ENCODE measurements at regions not wholly inside any gene's neighbourhood (a gene's known extent, or its start where the extent isn't known, plus 50 kb on each side); places are given as distances from the start of the nearest gene placed in this dataset.
"Not testable (repeated sequence)": the region's sequence is repeated elsewhere in the genome, so short reads cannot be mapped to it uniquely, and the experiment has no call there.

DNA sequence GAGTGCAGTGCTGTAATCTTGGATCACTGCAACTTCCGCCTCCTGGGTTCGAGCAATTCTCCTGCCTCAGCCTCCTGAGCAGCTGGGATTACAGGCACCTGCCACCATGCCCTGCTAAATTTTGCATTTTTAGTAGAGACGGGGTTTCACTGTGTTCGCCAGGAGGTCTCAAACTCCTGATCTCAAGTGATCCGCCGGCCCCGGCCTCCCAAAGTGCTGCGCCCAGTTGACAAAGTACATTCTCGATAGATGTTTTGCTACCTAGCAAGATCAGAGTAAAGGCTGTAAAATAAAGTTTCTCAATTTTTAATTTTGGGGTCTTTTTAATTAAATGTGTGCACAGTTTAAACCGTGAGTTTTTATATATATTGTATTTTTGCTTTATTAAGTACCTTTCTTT, 248.9 kb downstream of the CCER1 start:
- in situ Hi-C loops (cut with HindIII; ENCODE audit: low sequenced_read_pairs) = no loop called here
- no peak for DNase-seq (ENCODE audit: low read depth)
- TF ChIP-seq, protein P1, sequence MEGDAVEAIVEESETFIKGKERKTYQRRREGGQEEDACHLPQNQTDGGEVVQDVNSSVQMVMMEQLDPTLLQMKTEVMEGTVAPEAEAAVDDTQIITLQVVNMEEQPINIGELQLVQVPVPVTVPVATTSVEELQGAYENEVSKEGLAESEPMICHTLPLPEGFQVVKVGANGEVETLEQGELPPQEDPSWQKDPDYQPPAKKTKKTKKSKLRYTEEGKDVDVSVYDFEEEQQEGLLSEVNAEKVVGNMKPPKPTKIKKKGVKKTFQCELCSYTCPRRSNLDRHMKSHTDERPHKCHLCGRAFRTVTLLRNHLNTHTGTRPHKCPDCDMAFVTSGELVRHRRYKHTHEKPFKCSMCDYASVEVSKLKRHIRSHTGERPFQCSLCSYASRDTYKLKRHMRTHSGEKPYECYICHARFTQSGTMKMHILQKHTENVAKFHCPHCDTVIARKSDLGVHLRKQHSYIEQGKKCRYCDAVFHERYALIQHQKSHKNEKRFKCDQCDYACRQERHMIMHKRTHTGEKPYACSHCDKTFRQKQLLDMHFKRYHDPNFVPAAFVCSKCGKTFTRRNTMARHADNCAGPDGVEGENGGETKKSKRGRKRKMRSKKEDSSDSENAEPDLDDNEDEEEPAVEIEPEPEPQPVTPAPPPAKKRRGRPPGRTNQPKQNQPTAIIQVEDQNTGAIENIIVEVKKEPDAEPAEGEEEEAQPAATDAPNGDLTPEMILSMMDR (IDR thresholded peaks at IDR 0.05; ENCODE audit: low read depth, low read length, missing control alignments) = no peak
- H3K4me3 ChIP-seq (ENCODE audit: low read depth, low read length) = no peak overlapping the region

DNA sequence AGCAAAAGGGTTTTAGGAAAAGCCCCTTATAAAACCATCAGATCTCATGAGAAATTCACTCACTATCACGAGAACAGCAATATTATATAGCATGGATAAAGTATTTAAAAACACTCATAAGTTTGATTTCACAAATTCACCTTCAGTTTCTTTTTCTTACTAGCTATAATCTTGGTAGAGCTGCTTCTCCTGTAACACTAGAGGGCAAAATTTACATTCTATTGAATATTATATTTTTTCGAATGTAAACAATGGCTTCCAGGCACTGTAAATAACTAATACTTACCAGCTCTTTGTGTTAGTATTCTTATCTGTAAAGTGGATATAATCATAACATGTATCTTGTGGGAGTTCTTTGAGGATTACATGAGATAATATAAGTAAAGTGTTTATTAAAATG, 259.6 kb downstream of the CCER1 start:
- no peak overlapping the region for H3K4me3 ChIP-seq (ENCODE audit: low read depth, low read length)
- TF ChIP-seq, protein P1 (IDR thresholded peaks at IDR 0.05; ENCODE audit: low read depth, low read length, missing control alignments) = no peak

DNA sequence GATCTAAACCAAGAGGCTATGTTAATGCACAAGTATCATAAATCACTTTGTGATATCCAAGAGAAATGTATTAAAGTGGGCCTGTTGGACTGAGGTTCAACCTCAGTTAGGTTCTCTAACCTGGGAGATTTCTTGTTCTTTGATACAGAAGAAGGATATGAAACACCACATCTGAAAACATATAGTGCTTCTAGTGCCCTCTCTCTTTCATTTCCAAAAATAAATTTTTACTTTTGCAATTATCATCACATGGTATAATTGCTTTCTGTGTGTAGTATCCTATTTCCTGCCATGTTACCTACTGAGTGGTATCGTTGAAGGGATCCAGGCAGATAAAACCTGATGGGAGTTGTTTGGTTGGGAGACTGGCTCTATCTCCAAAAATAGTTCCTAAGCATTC, 264.9 kb downstream of the CCER1 start:
- TF ChIP-seq, protein P1 (IDR thresholded peaks at IDR 0.05; ENCODE audit: low read depth, low read length, missing control alignments) = no peak
- DNase-seq (ENCODE audit: low read depth) = no peak
- in situ Hi-C loops (cut with HindIII; ENCODE audit: low sequenced_read_pairs) = no loop called here
- H3K4me3 ChIP-seq (ENCODE audit: low read depth, low read length) = no peak overlapping the region

More for the DNA sequence above, 259.6 kb downstream of the CCER1 start:
- no peak for DNase-seq (ENCODE audit: low read depth)
- in situ Hi-C loops (cut with HindIII; ENCODE audit: low sequenced_read_pairs) = no loop called here

DNA sequence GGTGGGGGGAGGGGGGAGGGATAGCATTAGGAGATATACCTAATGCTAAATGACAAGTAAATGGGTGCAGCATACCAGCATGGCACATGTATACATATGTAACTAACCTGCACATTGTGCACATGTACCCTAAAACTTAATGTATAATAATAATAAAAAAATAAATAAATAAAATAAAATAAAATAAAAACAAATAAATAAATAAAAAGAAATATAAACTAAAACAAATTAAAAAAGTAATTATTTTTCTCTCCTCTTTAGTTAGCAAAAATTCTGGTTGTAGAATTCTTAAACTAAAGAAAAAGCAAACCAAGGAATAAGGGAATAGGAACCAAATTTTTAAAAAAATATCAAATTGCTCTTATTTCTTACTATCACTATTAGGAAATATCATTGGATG, 267.3 kb downstream of the CCER1 start:
- H3K4me3 ChIP-seq (ENCODE audit: low read depth, low read length); DNase-seq (ENCODE audit: low read depth); in situ Hi-C loops (cut with HindIII; ENCODE audit: low sequenced_read_pairs): not testable (repeated sequence)

DNA sequence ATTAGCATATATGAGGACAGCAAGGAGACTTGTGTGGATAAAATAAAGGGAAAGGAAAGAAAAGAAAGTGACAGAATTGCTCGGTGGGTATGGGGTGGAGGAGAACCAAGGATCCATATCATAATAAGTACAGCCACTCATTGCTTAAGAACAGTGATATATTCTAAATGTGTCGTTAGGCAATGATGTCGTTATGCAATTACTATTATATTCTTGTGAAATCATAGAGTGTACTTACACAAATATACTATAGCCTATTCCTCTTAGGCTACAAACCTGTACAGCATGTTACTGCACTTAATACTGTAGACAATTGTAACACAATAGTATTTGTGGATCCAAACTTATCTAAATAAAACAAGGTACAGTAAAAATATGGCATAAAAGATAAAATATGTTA, 271.1 kb downstream of the CCER1 start:
- no peak for DNase-seq (ENCODE audit: low read depth)
- H3K4me3 ChIP-seq (ENCODE audit: low read depth, low read length) = no peak overlapping the region
- in situ Hi-C loops (cut with HindIII; ENCODE audit: low sequenced_read_pairs) = no loop called here
- TF ChIP-seq, protein P1 (IDR thresholded peaks at IDR 0.05; ENCODE audit: low read depth, low read length, missing control alignments) = no peak

DNA sequence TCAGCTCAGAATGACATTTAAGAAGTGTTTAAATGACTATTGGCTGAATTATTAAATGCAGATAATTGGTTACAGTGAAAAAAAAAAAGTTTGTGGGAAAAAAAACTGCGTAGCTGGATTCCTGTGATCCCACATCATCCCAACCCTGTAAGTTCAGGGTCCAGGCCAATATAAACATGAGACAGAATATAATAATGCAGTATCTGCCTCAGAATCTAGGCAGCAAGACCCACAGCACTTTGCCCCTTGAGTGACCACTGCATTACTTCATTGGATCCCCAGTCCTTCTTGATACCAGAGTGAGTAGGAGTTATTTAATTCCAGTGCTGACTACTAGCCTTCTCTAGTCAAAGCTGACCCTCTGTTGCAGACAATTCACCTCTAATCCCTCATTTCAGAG, 272.6 kb downstream of the CCER1 start:
- in situ Hi-C loops (cut with HindIII; ENCODE audit: low sequenced_read_pairs) = no loop called here
- peak; percentile 67 for DNase-seq (ENCODE audit: low read depth)
- no peak overlapping the region for H3K4me3 ChIP-seq (ENCODE audit: low read depth, low read length)
- TF ChIP-seq, protein P1 (IDR thresholded peaks at IDR 0.05; ENCODE audit: low read depth, low read length, missing control alignments) = no peak

DNA sequence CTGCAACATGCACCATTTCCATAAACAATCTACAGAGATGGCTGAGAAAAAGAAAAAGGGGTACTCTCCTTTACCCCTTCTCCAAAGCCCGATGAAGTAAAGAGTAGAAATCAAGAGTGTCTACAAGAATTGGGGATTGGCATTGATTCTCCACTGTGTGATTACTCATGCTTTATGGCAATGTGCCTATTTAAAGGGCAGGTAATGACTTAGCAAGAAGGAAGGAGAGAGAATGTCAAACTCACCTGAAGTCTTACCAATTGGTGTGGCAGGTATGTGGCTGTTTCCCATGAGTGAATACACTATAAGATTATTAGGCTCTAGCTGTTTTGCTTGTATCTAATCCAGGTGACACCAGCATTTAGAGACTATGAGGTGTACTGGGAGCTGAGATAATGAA, 275.3 kb downstream of the CCER1 start:
- TF ChIP-seq, protein P1 (IDR thresholded peaks at IDR 0.05; ENCODE audit: low read depth, low read length, missing control alignments) = no peak
- no peak for DNase-seq (ENCODE audit: low read depth)
- in situ Hi-C loops (cut with HindIII; ENCODE audit: low sequenced_read_pairs) = no loop called here
- H3K4me3 ChIP-seq (ENCODE audit: low read depth, low read length) = no peak overlapping the region

Measured in astrocyte of the cerebellum (primary cell).